ENCODE measurements at regions not wholly inside any gene's neighbourhood (a gene's known extent, or its start where the extent isn't known, plus 50 kb on each side); places are given as distances from the start of the nearest gene placed in this dataset.
"Not testable (repeated sequence)": the region's sequence is repeated elsewhere in the genome, so short reads cannot be mapped to it uniquely, and the experiment has no call there.

DNA sequence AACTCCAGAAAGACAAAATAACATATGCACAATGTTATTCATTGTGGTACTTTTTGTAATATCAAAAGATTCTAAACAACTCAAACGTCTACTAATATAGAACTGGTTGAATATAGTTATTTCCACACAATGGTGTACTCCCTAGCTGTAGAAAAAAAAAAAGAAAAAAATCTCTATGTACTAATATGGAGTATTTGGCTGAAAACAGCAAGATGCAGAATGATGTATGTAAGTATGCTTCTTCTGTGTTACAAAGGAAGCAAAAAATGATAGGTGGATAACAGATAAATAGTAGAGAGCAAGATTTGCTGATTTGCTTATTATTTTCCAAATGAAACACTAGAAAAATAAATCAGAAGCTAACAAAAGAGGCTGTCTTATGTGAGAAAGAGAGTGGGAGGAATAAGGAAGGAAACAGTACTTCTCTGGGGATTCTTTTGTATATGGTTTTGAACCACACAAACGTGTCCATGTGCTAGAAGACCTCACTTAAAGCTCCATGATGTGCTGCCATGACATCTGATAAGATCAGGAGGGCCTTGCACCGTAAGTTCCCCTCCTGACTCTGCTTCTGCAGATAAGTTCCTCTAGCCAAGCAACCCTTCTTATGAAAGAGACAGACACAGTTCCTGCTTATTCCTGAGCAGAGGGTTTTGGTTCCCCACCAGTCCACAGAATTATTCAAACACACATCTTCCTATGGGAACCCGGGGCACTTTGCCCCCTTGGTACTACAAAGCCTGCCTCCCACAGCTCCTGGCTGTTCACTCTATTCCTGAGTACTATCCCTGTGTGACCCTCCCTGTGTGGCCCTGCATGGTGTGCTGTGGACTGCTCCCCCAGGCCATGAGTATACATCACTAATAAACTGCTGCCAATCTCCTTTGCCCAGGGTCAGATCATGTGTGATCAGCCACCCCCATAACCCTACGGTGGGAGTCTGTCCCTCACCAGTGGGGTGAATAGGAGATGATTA is 159.1 kb downstream of the CCDC71L start:
- H3K27ac ChIP-seq (ENCODE audit: low read depth, low read length) = no peak overlapping the region
- 44 to 75% (median 57%) methylated on average over 5 of the region's 5 CpGs for WGBS, 3 donors

DNA sequence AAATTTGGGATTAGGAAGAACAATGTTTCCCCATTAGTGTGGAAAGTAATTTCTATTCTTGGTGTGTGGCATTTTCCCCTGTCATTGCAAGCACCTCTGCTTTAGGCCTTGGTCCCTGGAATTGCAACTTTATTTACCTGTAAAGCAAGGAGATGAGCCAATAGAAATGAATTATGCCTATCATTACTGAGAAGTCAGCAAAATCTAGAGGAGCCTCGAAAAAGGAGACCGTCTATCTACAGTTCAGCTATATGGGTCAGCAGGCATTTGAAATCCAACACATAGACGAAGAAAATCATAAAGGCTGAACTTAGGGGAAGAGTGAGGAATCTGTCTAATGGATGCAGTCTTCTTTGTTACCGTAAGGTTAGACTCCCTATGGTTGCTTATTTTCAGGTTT is 161.1 kb downstream of the CCDC71L start:
- H3K27ac ChIP-seq (ENCODE audit: low read depth, low read length) = no peak overlapping the region
- WGBS, 3 donors = 91 to 92% (median 92%) methylated on average over 4 of the region's 4 CpGs

DNA sequence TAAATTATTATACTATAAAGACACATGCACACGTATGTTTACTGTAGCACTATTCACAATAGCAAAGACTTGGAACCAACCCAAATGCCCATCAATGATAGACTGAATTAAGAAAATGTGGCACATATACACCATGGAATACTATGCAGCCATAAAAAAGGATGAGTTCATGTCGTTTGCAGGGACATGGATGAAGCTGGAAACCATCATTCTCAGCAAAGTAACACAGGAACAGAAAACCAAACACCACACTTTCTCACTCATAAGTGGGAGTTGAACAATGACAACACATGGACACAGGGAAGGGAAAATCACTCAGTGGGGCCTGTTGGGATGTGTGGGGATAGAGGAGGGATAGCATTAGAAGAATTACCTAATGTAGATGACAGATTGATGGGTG is 163.0 kb downstream of the CCDC71L start:
- WGBS, 3 donors = 67 to 83% (median 80%) methylated on average over 2 of the region's 2 CpGs

DNA sequence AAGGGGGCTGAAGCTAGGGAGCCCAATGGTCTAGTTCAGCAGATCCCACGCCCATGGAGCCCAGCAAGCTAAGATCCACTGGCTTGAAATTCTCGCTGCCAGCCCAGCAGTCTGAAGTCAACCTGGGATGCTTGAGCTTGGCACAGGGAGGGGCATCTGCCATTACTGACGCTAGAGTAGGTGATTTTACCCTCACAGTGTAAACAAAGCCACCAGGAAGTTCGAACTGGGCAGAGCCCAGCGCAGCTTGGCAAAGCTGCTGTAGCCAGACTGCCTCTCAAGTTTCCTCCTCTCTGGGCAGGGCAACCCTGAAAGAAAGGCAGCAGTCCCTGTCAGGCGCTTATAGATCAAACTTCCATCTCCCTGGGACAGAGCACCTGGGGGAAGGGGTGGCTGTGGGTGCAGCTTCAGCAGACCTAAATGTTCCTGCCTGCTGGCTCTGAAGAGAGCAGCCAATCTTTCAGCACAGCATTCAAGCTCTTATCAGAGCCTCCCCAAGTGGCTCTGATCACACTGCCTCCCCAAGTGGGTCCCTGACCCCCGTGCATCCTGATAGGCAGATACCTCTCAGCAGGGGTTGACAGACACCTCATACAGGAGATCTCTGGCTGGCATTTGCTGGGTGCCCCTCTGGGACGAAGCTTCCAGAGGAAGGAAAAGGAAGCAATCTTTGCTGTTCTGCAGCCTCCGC is 167.8 kb downstream of the CCDC71L start:
- no peak overlapping the region for H3K27ac ChIP-seq (ENCODE audit: low read depth, low read length)
- WGBS, 3 donors = 53 to 84% (median 83%) methylated on average over 9 of the region's 9 CpGs

More for the DNA sequence above, 163.0 kb downstream of the CCDC71L start:
- not testable (repeated sequence) for H3K27ac ChIP-seq (ENCODE audit: low read depth, low read length)

DNA sequence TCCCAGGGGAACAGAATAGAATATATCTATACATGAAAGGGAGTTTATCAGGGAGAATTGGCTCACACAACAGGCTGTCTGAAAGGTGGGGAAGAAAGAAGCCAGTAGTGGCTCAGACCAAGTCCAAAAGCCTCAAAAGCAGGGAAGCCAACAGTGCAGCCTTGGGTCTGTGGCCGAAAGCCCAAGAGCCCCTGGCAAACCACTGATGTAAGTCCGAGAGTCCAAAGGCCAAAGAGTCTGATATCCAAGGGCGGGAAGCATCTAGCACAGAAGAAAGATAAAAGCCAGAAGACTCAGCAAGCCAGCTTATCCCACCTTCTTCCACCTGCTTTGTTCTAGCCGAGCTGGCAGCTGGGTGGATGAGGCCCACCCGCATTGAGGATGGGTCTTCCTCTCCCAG is 172.5 kb downstream of the CCDC71L start:
- 74 to 84% (median 83%) methylated on average over 5 of the region's 5 CpGs for WGBS, 3 donors
- no peak overlapping the region for H3K27ac ChIP-seq (ENCODE audit: low read depth, low read length)

GRCh38 chr7:106487892-106488291 is 173.1 kb downstream of the CCDC71L start:
- no peak overlapping the region for H3K27ac ChIP-seq (ENCODE audit: low read depth, low read length)

DNA sequence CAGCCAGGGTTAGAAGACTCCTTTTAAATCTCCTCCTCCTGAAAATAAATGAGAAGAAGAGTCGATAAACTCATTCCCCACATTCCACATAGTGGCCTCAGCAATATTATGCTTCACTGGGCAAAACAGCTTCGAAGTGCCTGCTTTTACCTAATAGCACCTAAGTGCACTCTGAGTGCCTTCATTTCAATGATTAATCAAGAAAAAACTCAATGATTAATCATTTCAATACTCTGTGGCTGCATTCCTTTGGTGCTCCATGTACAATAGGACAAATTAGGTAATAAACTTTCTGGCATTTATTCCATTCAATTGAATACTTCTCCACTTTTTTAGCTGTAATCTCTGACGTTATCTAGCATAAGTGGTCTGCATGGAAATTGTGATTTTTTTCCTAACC is 174.6 kb downstream of the CCDC71L start:
- 37 to 61% (median 59%) methylated on average over 3 of the region's 3 CpGs for WGBS, 3 donors
- H3K27ac ChIP-seq (ENCODE audit: low read depth, low read length) = no peak overlapping the region

DNA sequence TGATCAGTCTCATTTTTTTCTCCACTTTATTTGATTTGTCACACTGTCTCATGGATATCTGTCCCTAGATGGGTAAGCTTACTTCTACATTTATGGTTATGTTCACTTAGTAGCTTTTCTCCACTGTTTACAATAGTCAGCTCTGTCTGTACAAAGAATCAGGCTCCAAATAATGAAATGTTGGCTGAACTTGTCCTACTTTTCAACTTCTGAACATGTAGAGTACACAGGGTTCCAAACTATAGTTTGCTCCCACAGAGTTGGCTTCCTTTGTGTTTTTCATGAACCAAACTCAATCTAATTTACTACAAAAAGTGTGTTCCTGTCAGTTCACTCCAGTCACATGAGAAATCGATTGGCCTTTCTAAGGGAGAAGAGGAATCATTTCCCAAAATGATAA is 175.0 kb downstream of the CCDC71L start:
- 42 to 74% (median 52%) methylated on average over 1 of the region's 1 CpG for WGBS, 3 donors
- H3K27ac ChIP-seq (ENCODE audit: low read depth, low read length) = no peak overlapping the region

- 41 to 86% (median 60%) methylated on average over 1 of the region's 1 CpG for WGBS, 3 donors
- H3K27ac ChIP-seq (ENCODE audit: low read depth, low read length) = no peak overlapping the region
Measured at GRCh38 chr7:106485031-106485551, 175.9 kb downstream of the CCDC71L start.

GRCh38 chr7:106484562-106484961 is 176.4 kb downstream of the CCDC71L start:
- H3K27ac ChIP-seq (ENCODE audit: low read depth, low read length) = no peak overlapping the region
- 21 to 39% (median 27%) methylated on average over 1 of the region's 1 CpG for WGBS, 3 donors

DNA sequence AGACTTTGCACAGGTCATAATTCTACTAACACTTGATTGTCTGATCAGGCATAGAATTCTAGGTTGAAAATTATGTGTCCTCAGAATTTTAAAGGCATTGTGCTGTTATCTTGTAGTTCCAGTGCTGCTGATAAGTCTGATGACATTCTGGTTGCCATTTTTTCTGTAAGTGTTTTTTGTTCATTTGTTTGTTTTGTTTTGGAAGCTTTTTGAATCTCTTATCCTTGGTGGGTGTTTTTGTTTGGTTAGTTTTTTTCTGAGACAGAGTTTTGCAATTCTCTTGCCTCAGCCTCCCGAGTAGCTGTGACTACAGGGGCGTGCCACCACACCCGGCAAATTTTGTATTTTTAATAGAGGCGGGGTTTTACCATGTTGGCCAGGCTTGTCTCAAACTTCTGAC is 178.9 kb downstream of the CCDC71L start:
- H3K27ac ChIP-seq (ENCODE audit: low read depth, low read length) = no peak overlapping the region
- 79 to 96% (median 95%) methylated on average over 4 of the region's 4 CpGs for WGBS, 3 donors

GRCh38 chr7:106480616-106481031 is 180.3 kb downstream of the CCDC71L start:
- whole genome bisulfite sequencing, 3 donors = 24 to 74% (median 31%) methylated on average over 3 of the region's 3 CpGs
- no peak overlapping the region for H3K27ac ChIP-seq (ENCODE audit: low read depth, low read length)

DNA sequence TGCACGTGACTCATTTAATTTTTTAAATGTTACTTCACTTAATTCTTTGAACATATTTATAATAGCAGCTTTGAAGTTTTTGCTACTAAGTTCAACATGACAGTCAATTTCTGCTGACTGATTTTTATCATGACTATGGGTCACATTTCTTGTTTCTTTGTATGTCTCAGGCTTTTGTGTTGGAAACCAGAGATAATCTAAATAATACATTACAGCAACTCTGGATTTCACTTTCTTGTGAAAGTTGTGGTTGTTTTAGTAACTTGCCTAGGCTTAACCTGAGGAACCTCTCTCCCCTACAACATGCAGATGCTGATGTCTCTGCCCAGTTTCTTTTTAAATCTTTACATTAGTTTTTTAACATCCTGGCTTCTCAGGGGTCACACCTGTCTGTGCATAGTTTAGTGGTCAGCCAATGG is 180.8 kb downstream of the CCDC71L start:
- WGBS, 3 donors = 78 to 79% (median 79%) methylated on average over 1 of the region's 1 CpG
- no peak overlapping the region for H3K27ac ChIP-seq (ENCODE audit: low read depth, low read length)

DNA sequence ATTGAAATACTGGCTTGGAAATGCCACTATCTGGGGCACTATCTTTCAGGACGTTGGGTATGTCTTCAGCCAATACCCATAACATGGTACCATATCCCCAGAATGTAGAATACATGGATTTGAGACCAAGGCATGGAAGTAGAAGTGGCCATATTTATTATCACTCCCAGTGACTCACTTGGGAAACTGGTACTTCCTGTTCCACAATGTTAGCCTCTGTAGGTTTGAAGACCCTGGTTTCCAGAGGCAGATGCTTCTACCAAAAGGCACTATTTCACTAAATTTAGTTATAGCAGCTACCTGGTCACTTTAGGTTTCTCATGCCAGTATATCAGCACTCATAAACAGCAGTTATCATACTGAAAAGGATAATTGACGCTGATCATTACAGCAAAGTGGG is 184.2 kb downstream of the CCDC71L start:
- 69 to 80% (median 77%) methylated on average over 2 of the region's 2 CpGs for WGBS, 3 donors
- H3K27ac ChIP-seq (ENCODE audit: low read depth, low read length) = no peak overlapping the region

- no peak overlapping the region for H3K27ac ChIP-seq (ENCODE audit: low read depth, low read length)
- WGBS, 3 donors = 40 to 78% (median 75%) methylated on average over 3 of the region's 3 CpGs
Measured at GRCh38 chr7:106472741-106473140, 188.0 kb upstream of the NAMPT start.

- 75 to 79% (median 79%) methylated on average over 8 of the region's 8 CpGs for WGBS, 3 donors
Measured at GRCh38 chr7:106471686-106472440, 187.1 kb upstream of the NAMPT start.

GRCh38 chr7:106471021-106471420 is 186.2 kb upstream of the NAMPT start:
- 84 to 92% (median 87%) methylated on average over 2 of the region's 2 CpGs for WGBS, 3 donors
- no peak overlapping the region for H3K27ac ChIP-seq (ENCODE audit: low read depth, low read length)

More at GRCh38 chr7:106471686-106472440, 187.1 kb upstream of the NAMPT start:
- no peak overlapping the region for H3K27ac ChIP-seq (ENCODE audit: low read depth, low read length)

- H3K27ac ChIP-seq (ENCODE audit: low read depth, low read length) = no peak overlapping the region
- 66 to 75% (median 75%) methylated on average over 5 of the region's 5 CpGs for WGBS, 3 donors
Measured at GRCh38 chr7:106466867-106467266, 182.1 kb upstream of the NAMPT start.
